NCI-H774 (cell line): ENCODE measurements at regions not wholly inside any gene's neighbourhood (a gene's known extent, or its start where the extent isn't known, plus 50 kb on each side); places are given as distances from the start of the nearest gene placed in this dataset.

Experiments
- DNase-seq: peaks from one replicate; lab custom pipeline; 2025; lab: John Stamatoyannopoulos, UW

DNA sequence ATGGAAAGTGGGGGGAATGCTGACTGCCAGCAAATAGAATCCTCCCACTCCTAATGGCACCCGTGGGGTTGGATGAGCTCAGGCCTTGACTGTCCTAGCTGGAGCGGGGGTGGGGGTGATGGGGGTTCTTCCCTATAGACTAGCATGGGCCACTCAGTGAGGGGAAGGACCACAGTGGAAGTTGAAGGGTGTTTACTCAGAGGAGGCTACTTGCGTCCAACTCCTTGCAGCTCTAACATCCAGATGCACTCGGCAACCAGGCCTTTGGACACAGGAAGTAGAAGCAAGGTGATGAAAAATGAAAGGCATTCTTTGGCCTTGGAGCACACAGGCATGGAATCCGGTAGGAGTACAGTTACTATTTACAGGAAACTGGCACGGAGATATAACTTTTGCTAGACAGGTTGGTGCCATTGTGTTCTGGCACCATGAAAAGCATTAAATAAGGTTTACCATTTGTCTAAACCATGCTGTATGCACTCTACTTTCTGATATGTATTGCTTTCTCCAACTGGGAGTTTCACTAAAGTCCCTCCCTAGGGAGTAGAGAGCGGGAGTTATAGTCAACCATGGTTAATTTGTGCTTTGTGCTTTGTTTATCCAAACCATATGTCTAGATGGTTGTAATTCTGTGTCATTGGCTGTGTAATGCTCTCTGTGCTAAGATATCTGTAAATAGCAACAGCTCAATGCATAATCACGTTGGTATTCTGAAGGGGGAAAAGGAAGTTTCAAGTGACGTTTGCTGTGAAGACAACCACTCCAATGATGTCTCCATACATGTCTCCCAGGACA is 125.3 kb downstream of the TSHZ3 start:
- DNase-seq: no peak

- DNase-seq: no peak
Measured at GRCh38 chr19:31220540-31220939, 128.7 kb downstream of the TSHZ3 start.

- DNase-seq: no peak
Measured at GRCh38 chr19:31214997-31215396, 134.2 kb downstream of the TSHZ3 start.

DNA sequence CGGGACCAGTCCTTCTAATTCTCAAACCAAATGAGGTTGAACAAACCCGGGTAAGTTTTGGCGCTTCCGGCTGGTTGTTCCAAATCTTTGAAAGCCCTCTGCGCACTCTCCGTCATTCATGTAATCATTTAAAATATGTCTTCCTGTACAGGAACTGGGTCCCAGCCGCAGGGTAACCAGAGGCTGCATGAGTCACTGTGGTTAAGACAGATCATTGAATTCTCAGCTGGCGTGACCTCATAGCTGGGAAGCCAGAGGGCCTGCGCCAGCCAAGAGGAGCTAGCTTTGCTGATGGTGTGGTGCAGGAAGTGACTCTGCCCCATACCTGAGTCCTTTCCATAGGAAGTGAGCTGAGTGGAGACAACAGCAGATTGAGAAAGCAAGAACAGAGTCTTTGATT is 135.2 kb downstream of the TSHZ3 start:
- DNase-seq: no peak

- DNase-seq: no peak
Measured at GRCh38 chr19:31211088-31211487, 138.1 kb downstream of the TSHZ3 start.

DNA sequence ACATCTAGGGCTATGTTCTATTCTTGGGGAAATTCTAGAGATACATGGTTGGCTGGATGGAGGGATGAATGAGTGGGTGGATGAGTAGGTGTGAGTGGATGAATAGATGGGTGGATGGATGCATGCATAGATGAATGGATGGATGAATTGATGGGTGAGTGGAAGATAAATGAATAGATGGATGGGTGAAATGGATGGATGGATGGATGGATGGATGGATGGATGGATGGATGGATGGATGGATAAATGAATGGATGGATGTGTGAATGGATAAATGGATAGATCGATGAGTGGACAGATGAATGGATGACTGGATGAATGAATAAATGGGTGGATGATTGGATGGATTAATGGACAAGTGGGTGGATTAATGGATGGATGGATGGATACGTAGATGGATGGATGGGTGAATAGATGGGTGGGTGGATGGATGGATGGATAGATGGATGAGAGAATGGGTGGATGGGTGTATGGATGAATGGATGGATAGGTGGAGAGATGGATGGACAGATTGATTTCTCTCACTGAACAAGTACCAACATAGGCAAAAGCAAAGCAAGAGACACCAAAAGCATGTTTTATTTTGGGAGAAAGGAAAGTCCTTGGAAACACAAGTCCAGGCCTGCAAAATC is 143.2 kb downstream of the TSHZ3 start:
- DNase-seq: no peak

- no peak for DNase-seq
Measured at GRCh38 chr19:31204115-31204514, 145.1 kb downstream of the TSHZ3 start.

DNA sequence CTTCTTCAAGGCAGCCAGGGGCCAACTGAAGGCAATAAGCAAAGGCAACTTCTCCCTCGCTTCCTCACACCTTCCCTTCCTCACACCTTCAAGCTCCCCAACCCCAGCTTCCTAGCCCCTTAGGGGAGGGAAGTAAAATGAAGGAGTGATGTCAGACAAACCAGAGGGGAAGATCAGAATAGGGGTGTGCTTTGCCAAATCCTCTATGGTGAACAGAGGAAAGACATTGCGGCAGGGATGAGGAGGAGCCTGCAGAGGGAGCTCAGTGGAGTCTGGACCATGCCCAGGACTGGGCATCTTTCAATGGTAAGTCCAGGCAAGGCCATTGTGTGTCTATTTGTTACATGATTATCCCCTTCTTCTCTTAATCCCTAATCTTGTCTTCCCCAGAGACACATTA is 164.0 kb downstream of the TSHZ3 start:
- no peak for DNase-seq

- DNase-seq: no peak
Measured at GRCh38 chr19:31181535-31181934, 167.7 kb downstream of the TSHZ3 start.

GRCh38 chr19:31180907-31181306 is 168.3 kb downstream of the TSHZ3 start:
- no peak for DNase-seq

- no peak for DNase-seq
Measured at GRCh38 chr19:31179471-31179852, 169.8 kb downstream of the TSHZ3 start.

GRCh38 chr19:31178833-31179470 is 170.3 kb downstream of the TSHZ3 start:
- DNase-seq: no peak

DNA sequence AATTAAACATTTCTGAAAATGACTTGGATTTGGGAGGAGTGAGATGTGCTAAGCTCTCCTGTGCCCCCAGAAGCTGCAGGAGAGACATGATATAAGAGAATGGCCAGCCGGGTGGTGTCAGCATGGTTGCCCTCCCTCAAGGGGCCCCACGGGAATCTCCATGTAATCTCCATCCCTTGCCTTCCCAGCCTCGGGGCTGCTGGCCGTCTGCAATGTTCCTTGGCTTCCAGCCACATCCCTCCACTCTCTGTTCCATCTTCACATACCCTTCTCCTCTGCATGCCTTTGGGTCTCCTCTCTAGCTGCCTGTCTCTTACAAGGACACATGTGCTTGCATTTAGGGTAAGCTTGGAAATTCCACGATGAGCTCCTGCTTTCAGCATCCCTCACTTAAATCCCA is 172.0 kb downstream of the TSHZ3 start:
- DNase-seq: no peak

- no peak for DNase-seq
Measured at GRCh38 chr19:31175564-31176348, 173.5 kb downstream of the TSHZ3 start.

DNA sequence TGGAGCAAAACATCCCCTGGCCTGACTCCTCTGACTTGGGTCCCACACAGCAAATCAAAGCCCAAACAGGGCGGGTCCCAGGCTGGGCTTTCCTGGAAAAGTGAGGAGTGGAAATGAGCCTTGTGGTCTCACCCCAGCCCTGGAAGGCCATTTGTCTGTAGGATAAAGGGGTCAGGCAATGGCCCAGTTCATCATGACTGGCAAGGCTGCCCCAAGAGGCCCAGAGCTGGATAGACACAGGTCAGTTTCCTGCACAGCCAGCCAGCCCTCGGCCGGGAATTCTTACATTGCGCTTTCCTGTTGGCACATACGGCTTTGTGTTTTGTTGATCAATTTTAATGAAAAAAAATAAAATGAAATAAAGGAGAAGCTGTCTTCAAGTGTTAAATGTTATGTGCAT is 174.3 kb downstream of the TSHZ3 start:
- no peak for DNase-seq

- no peak for DNase-seq
Measured at GRCh38 chr19:31173991-31174390, 175.2 kb downstream of the TSHZ3 start.

GRCh38 chr19:31171936-31172335 is 177.3 kb downstream of the TSHZ3 start:
- no peak for DNase-seq

- DNase-seq: no peak
Measured at GRCh38 chr19:31170046-31170445, 179.2 kb downstream of the TSHZ3 start.

DNA sequence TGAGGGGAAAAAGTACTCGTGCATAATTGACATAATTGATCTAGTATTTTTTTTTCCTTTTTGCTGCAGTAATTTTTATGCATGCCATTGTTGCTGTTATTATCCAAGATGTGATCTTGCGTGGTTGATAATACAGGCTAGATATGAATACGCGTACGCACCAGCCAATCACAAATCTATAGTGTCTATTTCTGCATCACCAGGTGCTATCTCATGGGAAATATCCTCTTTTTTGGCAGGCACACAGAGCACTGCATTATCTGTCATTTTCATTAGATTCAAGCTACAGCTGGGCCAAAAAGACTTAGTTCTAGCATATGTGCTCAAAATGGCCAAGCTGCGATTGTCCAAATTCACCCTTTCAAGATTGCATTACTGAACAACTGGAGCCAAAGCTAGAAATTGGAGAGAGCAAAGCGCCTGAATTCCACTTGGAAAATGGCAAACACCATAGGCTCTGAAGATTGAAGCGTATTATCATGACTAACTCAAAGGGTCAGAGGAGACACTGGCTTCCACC is 181.1 kb downstream of the TSHZ3 start:
- no peak for DNase-seq

- no peak for DNase-seq
Measured at GRCh38 chr19:31167690-31168089, 181.5 kb downstream of the TSHZ3 start.

GRCh38 chr19:31166206-31166605 is 183.0 kb downstream of the TSHZ3 start:
- no peak for DNase-seq

DNA sequence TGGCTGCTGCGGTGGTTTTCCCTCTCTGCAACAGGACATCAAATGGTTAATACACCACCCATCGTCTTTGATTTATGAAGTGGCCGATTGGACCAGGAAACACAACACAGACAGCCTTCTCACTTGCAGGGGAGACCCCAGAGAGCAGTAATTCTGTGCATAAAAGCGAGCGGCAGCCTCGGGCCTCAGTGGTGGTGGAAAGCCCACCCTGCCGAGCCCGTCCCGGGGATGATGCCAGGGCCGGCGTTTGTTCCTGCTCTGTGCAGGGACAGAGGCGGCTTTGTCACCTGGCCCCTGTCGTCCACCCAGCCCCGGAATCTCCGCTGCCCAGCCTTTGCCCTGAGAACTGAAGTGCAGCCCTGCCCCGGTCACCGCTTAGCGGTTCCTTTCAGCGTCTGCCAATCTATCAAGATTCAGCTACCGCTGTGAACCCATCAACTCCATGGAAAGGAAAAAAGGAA is 184.4 kb downstream of the TSHZ3 start:
- DNase-seq: no peak
